HUES48 (cell line): ENCODE measurements at regions not wholly inside any gene's neighbourhood (a gene's known extent, or its start where the extent isn't known, plus 50 kb on each side); places are given as distances from the start of the nearest gene placed in this dataset.
"Not testable (repeated sequence)": the region's sequence is repeated elsewhere in the genome, so short reads cannot be mapped to it uniquely, and the experiment has no call there.

Experiments
- H3K27ac ChIP-seq: one replicate; pipeline ENCODE4 v1.7.0; 2013; ENCODE audit warnings: low read depth, low read length, inconsistent platforms
- H3K27me3 ChIP-seq: 2 replicates; pipeline ENCODE4 v1.6.1; 2013; ENCODE audit warnings: mild to moderate bottlenecking, low read length; ENCODE audit not compliant: control insufficient read depth, insufficient read depth
- H3K36me3 ChIP-seq: 2 replicates; pipeline ENCODE4 v1.6.1; 2013; ENCODE audit warnings: low read length; ENCODE audit not compliant: control insufficient read depth, insufficient read depth
- H3K4me1 ChIP-seq: 2 replicates; pipeline ENCODE4 v1.6.1; 2013; ENCODE audit warnings: mild to moderate bottlenecking, low read length; ENCODE audit not compliant: control insufficient read depth, insufficient read depth
- H3K4me3 ChIP-seq: 2 replicates; pipeline ENCODE4 v1.5.1; 2013; ENCODE audit warnings: mild to moderate bottlenecking, low read depth, low read length
- H3K9ac ChIP-seq: 2 replicates; pipeline ENCODE4 v1.6.1; 2013; ENCODE audit warnings: mild to moderate bottlenecking, low read depth, low read length, moderate library complexity
- H3K9me3 ChIP-seq: 2 replicates; pipeline ENCODE4 v1.6.1; 2013; ENCODE audit warnings: low read length; ENCODE audit not compliant: control insufficient read depth, insufficient read depth

GRCh38 chr3:75180945-75181298 lies 483.2 kb upstream of the FRG2C start:
- Histone ChIP-seq H3K4me1 (0 out of 2 replicates have a peak, but pooled peaks cover 6% of the 10 kb centered on the region), H3K9ac (no peak overlapping the region), H3K4me3 (no peak overlapping the region), H3K27ac (no peak overlapping the region), H3K36me3 (no peaks in the 10 kb centered on the region), H3K27me3 (no peaks in the 10 kb centered on the region), H3K9me3 (no peaks in the 10 kb centered on the region)

GRCh38 chr3:75188962-75189361 lies 475.2 kb upstream of the FRG2C start:
- Histone ChIP-seq H3K4me1 (peaks cover 6% of the 10 kb centered on the region; the same call in 1 of the 2 replicates), H3K9ac (no peak overlapping the region), H3K9me3 (no peaks in the 10 kb centered on the region), H3K4me3 (no peak overlapping the region), H3K27ac (no peak overlapping the region), H3K27me3 (no peaks in the 10 kb centered on the region), H3K36me3 (no peaks in the 10 kb centered on the region)

DNA sequence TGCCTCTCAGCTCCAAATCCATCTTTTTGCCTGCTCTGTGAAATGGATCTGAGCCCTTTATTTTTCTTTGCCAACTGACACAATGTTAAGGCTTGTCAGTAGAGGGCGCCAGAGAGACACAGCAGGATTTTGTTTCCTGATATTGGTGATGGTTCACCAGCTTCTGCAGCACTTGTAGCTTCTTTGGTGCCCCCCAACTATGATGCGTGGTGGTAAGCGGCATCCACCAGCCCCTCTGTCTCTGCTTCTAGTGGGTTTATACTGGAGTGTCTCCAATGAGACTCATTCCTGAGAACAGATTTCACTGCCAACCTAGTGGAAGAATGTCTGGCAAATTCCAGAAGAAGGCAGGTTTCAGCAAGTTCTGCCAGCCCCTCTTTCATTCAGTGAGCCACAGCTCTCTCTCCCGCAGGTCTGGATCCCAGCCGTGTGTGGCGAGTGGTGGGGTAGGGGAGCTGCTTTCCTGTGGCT lies 471.9 kb upstream of the FRG2C start:
- Histone ChIP-seq H3K36me3 (no peaks in the 10 kb centered on the region), H3K27ac (no peak overlapping the region), H3K27me3 (no peaks in the 10 kb centered on the region), H3K9me3 (no peaks in the 10 kb centered on the region), H3K9ac (no peak overlapping the region), H3K4me3 (no peak overlapping the region), H3K4me1 (peaks cover 6% of the 10 kb centered on the region; the same call in 1 of the 2 replicates)

DNA sequence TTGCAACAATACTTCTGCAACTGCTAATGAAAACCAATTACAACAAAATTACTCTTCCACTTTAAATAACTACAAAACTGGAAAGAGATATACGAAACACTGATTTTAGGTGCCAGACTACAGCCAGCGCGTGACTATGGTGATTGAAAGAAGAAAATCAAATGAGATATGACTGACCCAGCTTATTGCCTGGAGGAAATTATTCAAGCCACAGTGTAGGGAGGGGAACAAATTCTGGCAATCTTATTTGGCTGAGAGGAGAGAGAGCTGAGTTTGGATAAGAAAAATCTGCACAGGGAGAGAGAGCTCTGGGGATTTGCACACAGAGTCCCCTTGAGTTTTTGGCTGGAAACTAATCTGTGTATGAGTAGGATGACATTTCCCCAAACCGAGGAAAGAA lies 470.3 kb upstream of the FRG2C start:
- Histone ChIP-seq H3K27ac (no peak overlapping the region), H3K9me3 (no peaks in the 10 kb centered on the region), H3K4me3 (no peak overlapping the region), H3K4me1 (peaks cover 4% of the 10 kb centered on the region; the same call in 1 of the 2 replicates), H3K27me3 (no peaks in the 10 kb centered on the region), H3K9ac (no peak overlapping the region), H3K36me3 (no peaks in the 10 kb centered on the region)

- not testable (repeated sequence) for H3K4me3 ChIP-seq, H3K36me3 ChIP-seq, H3K9me3 ChIP-seq, H3K27ac ChIP-seq, H3K9ac ChIP-seq, H3K27me3 ChIP-seq, H3K4me1 ChIP-seq
Observed at GRCh38 chr3:75214332-75214731, 449.8 kb upstream of the FRG2C start.

- no peak overlapping the region for H3K27ac ChIP-seq
- H3K36me3 ChIP-seq: no peaks in the 10 kb centered on the region
- no peaks in the 10 kb centered on the region for H3K4me1 ChIP-seq
- H3K27me3 ChIP-seq: no peaks in the 10 kb centered on the region
- no peaks in the 10 kb centered on the region for H3K9me3 ChIP-seq
- H3K9ac ChIP-seq: no peak overlapping the region
- no peak overlapping the region for H3K4me3 ChIP-seq
Observed at GRCh38 chr3:75218577-75218976, 445.6 kb upstream of the FRG2C start.

DNA sequence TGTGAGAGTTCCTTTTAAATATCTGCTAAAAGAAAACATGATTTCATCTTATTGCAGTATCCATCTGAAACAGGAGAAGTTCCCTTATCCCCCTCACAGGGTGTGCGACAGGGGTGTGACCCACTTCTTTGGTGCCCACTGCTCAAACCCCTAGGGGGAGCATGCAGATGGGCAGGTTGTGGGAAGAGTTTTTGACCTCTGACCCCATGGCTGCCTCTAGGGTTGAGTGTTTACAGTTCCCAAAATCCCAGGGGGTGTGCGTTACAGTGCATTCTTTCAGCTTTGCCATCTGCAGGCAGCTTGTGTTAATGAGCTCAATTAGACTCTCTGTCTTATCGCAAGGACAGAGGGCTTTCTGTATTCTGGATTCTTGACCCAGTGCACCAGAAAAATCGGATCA lies 443.2 kb upstream of the FRG2C start:
- no peak overlapping the region for H3K27ac ChIP-seq
- no peaks in the 10 kb centered on the region for H3K9me3 ChIP-seq
- H3K4me3 ChIP-seq: no peak overlapping the region
- H3K36me3 ChIP-seq: no peaks in the 10 kb centered on the region
- no peaks in the 10 kb centered on the region for H3K27me3 ChIP-seq
- H3K4me1 ChIP-seq: no peaks in the 10 kb centered on the region
- H3K9ac ChIP-seq: no peak overlapping the region

GRCh38 chr3:75224412-75224811 lies 439.7 kb upstream of the FRG2C start:
- H3K9ac ChIP-seq: no peak overlapping the region
- no peaks in the 10 kb centered on the region for H3K4me1 ChIP-seq
- H3K27me3 ChIP-seq: no peaks in the 10 kb centered on the region
- H3K9me3 ChIP-seq: no peaks in the 10 kb centered on the region
- H3K36me3 ChIP-seq: no peaks in the 10 kb centered on the region
- no peak overlapping the region for H3K27ac ChIP-seq
- H3K4me3 ChIP-seq: no peak overlapping the region

DNA sequence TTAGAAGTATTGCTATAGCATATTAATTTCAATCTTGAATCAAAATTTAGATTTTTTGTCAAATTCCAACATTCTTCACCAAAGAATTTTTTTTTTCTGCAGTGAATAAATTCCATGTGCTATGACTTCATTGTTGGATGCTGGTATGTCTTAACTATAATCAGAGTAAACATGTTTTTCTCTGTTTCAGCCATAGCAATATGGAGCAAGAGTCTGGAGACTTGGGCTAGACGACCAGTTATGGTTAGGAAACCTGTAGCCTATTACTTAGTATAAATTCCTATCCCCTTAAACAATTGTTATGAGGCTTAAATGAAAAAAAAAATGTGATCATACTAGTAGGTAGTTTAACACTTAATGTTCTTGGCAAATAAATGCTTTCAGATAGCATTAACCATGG lies 431.9 kb upstream of the FRG2C start:
- no peaks in the 10 kb centered on the region for H3K36me3 ChIP-seq
- H3K9me3 ChIP-seq: no peaks in the 10 kb centered on the region
- H3K9ac ChIP-seq: no peak overlapping the region
- no peak overlapping the region for H3K4me3 ChIP-seq
- peaks cover 5% of the 10 kb centered on the region; the same call in 1 of the 2 replicates for H3K4me1 ChIP-seq
- H3K27me3 ChIP-seq: no peaks in the 10 kb centered on the region
- H3K27ac ChIP-seq: no peak overlapping the region

GRCh38 chr3:75235631-75236030 lies 428.5 kb upstream of the FRG2C start:
- Histone ChIP-seq H3K9me3 (no peaks in the 10 kb centered on the region), H3K4me3 (no peak overlapping the region), H3K27me3 (no peaks in the 10 kb centered on the region), H3K36me3 (no peaks in the 10 kb centered on the region), H3K27ac (no peak overlapping the region), H3K9ac (no peak overlapping the region), H3K4me1 (peaks cover 5% of the 10 kb centered on the region; the same call in 1 of the 2 replicates)

- no peaks in the 10 kb centered on the region for H3K9me3 ChIP-seq
- no peak overlapping the region for H3K9ac ChIP-seq
- H3K36me3 ChIP-seq: no peaks in the 10 kb centered on the region
- H3K27ac ChIP-seq: no peak overlapping the region
- no peak overlapping the region for H3K4me3 ChIP-seq
- H3K27me3 ChIP-seq: no peaks in the 10 kb centered on the region
- H3K4me1 ChIP-seq: peaks cover 5% of the 10 kb centered on the region; the same call in 1 of the 2 replicates
Observed at GRCh38 chr3:75237053-75237452, 427.1 kb upstream of the FRG2C start.

GRCh38 chr3:75237477-75237876 lies 426.7 kb upstream of the FRG2C start:
- peaks cover 5% of the 10 kb centered on the region; the same call in 1 of the 2 replicates for H3K4me1 ChIP-seq
- H3K9me3 ChIP-seq: no peaks in the 10 kb centered on the region
- no peak overlapping the region for H3K4me3 ChIP-seq
- no peaks in the 10 kb centered on the region for H3K36me3 ChIP-seq
- H3K9ac ChIP-seq: no peak overlapping the region
- H3K27me3 ChIP-seq: no peaks in the 10 kb centered on the region
- H3K27ac ChIP-seq: no peak overlapping the region
